NCI-H187 (cell line): ENCODE measurements at regions not wholly inside any gene's neighbourhood (a gene's known extent, or its start where the extent isn't known, plus 50 kb on each side); places are given as distances from the start of the nearest gene placed in this dataset.
"Not testable (repeated sequence)": the region's sequence is repeated elsewhere in the genome, so short reads cannot be mapped to it uniquely, and the experiment has no call there.

Experiments used
- DNase-seq, 2 experiments: peaks; one replicate each; lab custom pipeline; 2025; lab: John Stamatoyannopoulos, UW

GRCh38 chr7:149714081-149714909 lies 59.1 kb downstream of the ZNF467 start:
- DNase-seq = peak; percentile 72 to 81

DNA sequence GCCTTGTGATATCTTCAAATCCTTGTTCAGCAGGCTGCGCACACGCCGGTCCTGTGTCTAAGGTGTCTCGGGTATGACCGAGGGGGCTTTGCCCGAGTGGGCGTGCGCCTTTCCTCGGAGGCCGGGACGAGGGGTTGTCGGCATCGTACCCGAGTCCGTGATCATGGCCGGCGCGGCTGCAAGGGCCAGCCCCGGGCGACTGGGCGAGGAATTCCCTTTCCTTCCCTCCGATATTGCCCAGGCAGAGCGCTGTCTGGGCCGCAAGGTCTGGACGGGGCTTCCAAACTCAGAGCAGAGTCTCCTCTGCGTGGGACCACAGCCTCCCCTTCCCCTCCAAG lies 59.7 kb downstream of the ZNF467 start:
- no peak for DNase-seq

DNA sequence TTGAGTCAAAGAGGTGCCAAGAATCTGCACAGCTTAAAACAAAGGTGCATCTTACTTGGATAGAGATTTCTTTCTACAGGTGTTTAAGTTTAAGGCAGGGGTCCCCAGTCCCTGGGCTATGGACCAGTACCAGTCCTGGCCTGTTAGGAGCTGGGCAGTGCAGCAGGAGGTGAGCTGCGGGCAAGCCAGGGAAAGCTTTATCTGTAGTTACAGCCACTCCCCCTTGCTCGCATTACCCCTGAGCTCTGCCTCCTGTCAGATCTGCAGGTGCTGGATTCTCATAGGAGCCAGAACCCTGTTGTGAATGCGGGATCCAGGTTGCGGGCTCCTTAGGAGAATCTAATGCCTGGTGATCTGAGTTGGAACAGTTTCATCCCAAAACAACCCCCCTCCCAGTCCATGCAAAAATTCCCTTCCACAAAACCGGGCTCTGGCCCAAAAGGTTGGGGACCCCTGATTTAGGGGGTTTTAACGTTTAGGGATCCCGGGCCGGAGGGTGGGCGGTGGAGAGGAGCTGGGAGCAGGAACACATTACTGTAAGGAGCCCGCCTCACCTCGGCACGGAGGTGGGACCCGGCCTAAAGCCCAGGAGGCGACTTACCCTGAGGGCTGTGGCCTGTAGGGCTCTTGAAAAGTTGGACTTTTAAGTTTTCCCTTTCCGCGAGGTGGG lies 60.2 kb downstream of the ZNF467 start:
- no peak for DNase-seq

DNA sequence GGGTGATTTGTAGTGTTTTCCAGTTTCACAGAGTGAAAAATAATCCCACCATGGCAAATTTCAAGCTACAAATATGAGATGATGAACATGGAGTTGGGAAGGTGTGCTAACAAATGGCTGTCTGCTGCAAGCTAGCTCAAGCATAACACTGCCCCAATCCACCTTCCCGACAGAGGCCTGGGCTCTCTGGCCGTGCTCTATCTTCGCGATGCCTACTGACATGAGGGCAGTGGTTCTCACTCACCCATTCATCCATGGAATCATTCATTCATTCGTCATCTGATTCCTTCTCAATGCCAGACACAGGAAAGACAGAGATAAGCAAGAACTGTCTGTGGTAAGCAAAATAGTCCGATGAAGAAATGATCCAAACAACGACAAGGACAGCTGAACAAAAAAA lies 65.4 kb downstream of the ZNF467 start:
- no peak for DNase-seq

DNA sequence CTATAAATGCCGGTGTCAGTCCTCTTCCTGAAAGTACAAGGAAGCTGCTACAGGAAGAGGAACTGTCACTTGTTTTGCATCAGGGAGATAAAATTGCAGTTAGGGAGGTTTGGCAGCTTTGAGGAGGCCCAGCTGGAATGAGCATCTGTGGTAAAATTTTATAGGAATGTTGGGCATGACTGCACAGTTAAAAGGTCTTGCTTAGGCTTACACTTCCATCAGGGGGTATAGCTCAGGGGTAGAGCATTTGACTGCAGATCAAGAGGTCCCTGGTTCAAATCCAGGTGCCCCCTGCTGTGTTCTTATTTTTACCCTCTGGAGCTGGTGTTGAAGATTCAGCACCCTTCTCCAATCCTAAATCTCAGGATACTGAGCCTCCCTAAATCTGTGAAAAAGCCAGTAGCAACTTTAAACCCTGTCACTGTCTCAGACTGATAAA lies 65.9 kb downstream of the ZNF467 start:
- DNase-seq = no peak

- no peak for DNase-seq
Observed at GRCh38 chr7:149706398-149706797, 67.0 kb downstream of the ZNF467 start.

- DNase-seq = no peak
Observed at GRCh38 chr7:149704507-149704906, 68.9 kb downstream of the ZNF467 start.

DNA sequence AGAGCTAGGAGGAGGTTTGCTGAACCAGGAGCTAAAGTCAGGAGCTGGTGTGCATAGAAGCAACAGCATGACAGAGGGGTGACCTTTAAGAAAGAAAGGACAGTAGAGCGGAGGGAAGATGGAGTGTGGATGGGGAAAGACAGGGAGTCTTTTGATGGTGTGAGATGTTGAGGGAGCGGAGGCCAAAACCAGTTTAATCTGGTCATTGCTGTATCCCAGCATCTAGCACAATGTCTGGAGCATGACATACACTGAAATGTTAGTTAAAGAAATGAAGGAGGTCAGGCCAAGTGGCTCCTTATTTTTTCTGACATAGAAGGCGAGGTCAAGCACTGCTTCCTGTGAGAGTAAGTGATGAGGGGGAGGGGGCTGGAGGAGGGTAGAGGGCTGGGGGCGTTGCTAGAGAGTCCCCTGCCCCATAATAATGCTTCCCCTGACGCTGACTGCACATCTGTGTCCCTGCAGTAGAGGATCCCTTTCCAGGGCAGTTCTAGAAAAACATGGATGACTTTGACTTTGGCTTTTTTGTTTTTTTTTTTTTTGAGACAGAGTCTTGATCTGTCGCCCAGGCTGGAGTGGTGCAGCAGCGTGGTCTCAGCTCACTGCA lies 70.2 kb downstream of the ZNF467 start:
- no peak for DNase-seq

- no peak for DNase-seq
Observed at GRCh38 chr7:149701495-149702240, 71.7 kb downstream of the ZNF467 start.

DNA sequence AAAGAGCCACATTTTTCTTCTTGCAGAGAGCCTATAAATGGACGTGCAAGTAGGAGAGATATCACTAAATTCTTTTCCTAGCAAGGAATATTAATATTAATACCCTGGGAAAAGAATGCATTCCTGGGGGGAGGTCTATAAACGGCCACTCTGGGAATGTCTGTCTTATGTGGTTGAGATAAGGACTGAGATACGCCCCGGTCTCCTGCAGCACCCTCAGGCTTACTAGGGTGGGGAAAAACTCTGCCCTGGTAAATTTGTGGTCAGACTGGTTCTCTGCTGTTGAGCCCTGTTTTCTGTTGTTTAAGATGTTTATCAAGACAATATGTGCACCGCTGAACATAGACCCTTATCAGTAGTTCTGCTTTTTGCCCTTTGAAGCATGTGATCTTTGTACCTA lies 75.6 kb downstream of the ZNF467 start:
- not testable (repeated sequence) for DNase-seq

DNA sequence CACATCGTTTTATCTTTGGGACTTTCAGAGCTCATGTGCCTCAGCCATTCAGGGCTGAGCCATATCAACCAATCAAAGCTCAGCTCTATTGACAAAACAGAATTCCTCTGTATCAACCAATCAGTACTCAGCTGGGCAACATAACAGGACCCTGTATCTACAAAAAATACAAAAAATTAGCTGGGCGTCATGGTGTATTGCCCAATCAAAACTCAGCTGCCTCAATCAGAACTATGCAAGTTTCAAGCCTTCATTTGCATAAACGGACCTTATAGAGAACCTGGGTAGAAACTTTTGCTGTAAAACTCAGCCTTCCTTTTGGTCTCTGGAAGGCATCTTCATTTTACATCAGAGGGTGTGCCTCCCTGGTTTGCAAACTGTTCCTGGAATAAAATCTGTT lies 77.1 kb downstream of the ZNF467 start:
- DNase-seq = no peak

DNA sequence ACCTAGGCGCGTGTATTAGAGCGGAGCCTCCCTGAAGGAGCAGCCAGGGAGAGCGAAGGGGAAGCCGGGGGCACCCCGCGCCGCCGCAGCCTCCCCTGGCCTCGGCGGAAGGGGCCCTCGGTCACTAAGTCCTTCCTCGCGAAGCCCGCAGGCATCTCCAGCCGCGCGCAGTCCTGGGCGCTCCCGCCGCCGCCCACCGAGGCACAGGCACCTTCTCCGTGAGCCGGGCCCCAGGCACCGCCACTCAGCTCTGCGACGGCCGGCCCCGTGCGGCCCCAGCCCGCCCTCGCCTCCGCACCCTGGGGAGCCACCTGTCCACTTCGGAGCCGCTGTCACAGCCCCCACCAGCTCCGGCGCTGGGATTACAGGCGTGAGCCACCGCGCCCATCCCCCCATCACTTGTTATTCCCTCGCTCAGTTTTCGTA lies 80.8 kb downstream of the ZNF467 start:
- no peak for DNase-seq

- DNase-seq = no peak
Observed at GRCh38 chr7:149692056-149692455, 81.3 kb downstream of the ZNF467 start.

- no peak for DNase-seq
Observed at GRCh38 chr7:149690688-149691446, 82.5 kb downstream of the ZNF467 start.

- DNase-seq = no peak
Observed at GRCh38 chr7:149689291-149689721, 84.1 kb downstream of the ZNF467 start.

DNA sequence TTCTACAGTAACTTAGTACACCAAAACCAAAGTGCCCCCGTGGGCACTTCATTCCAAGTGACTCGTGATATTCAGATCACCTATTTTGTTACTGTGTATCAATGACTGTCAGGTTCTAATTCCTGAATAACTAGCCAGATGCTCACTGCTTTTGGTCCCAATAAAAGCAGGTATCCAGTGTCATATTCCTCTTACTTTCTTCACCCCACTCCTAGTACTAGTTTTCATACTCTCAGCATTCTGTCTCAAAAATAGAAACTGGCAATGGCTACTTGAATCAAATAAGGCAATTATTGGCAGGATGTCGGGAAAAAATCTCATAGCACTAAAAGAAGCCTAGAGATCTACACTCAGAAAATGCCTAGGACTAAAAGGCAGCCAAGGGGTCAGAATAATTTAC lies 84.6 kb downstream of the ZNF467 start:
- no peak for DNase-seq

DNA sequence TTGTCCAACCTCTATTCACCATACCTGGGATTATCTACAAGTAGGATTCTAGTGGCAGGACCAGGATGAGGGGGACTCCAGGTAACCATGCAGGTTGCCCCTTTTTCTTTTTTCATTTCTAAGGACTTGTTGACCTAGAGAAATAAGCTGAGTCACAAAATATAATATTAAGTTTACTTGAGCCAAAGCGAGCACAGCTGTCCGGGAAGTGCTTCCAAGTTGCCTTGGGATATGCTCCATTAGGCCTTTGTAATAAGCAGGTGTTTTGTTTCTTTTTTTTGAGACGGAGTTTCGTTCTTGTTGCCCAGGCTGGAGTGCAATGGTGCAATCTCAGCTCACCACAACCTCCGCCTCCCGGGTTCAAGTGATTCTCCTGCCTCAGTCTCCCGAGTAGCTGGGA lies 85.6 kb downstream of the ZNF467 start:
- not testable (repeated sequence) for DNase-seq

GRCh38 chr7:149686449-149686848 lies 86.9 kb downstream of the ZNF467 start:
- no peak for DNase-seq

GRCh38 chr7:149686011-149686410 lies 87.4 kb downstream of the ZNF467 start:
- DNase-seq = no peak

DNA sequence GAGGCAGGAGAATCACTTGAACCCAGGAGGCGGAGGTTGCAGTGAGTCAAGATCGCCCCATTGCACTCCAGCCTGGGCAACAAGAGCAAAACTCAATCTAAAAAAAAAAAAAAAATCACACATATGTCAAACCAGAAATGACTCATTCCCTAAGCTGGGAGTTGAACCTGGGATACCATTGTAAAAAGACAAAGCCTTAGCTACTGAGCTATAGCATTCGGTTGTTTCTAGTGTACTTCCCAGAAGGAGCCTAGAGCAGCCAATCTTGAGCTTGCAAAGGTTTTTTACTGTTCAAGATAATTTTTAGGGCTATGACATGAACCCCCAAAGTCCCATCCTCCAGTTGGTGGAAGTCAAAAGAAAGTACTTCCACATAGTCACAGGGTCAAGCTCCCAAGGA lies 87.9 kb downstream of the ZNF467 start:
- no peak for DNase-seq

GRCh38 chr7:149683898-149684297 lies 89.5 kb downstream of the ZNF467 start:
- no peak for DNase-seq

GRCh38 chr7:149683181-149683580 lies 90.2 kb downstream of the ZNF467 start:
- no peak for DNase-seq
